CD14-positive monocyte (primary cell): ENCODE measurements at regions not wholly inside any gene's neighbourhood (a gene's known extent, or its start where the extent isn't known, plus 50 kb on each side); places are given as distances from the start of the nearest gene placed in this dataset.

Experiments
- DNase-seq, 3 donors: peaks; one replicate each; pipeline ENCODE4 v3.0.0-alpha.2; 2011 to 2022
- H2AFZ ChIP-seq: 2 replicates; pipeline ENCODE4 v1.6.0; 2012; ENCODE audit warnings: mild to moderate bottlenecking, low read depth, low read length, inconsistent platforms; ENCODE audit not compliant: insufficient read depth, poor library complexity, severe bottlenecking
- H3K27ac ChIP-seq, 2 donors: 1 replicate in 1 of 2; 2 replicates in 1 of 2; pipeline ENCODE4 v1.5.1; 2012 to 2013; ENCODE audit warnings: low read length in 2 of 2, control low read depth in 1 of 2, inconsistent platforms in 1 of 2, low read depth in 1 of 2, mild to moderate bottlenecking in 1 of 2
- H3K27me3 ChIP-seq, 2 donors: one replicate each; pipeline versions ENCODE4 v1.6.0 to v1.6.1; 2011 to 2013; ENCODE audit warnings: low read length in 2 of 2; ENCODE audit not compliant: control insufficient read depth in 2 of 2, insufficient read depth in 2 of 2
- H3K36me3 ChIP-seq, 2 donors: replicated peaks in 1 of 2; 1 replicate in 1 of 2; 2 replicates in 1 of 2; pipeline versions ENCODE4 v1.5.1 to v1.6.1; 2012 to 2013; ENCODE audit warnings: low read length in 2 of 2, control low read depth in 1 of 2, inconsistent platforms in 1 of 2, mild to moderate bottlenecking in 1 of 2; ENCODE audit not compliant: insufficient read depth in 2 of 2, control insufficient read depth in 1 of 2
- H3K4me1 ChIP-seq, 2 donors: 1 replicate in 1 of 2; 2 replicates in 1 of 2; pipeline versions ENCODE4 v1.5.1 to v1.6.1; 2012 to 2013; ENCODE audit warnings: low read length in 2 of 2, control low read depth in 1 of 2, inconsistent platforms in 1 of 2, mild to moderate bottlenecking in 1 of 2, moderate library complexity in 1 of 2; ENCODE audit not compliant: insufficient read depth in 2 of 2, control insufficient read depth in 1 of 2
- H3K4me2 ChIP-seq: replicated peaks from 2 replicates; pipeline ENCODE3; 2012; ENCODE audit warnings: low read length, moderate library complexity, mild to moderate bottlenecking; ENCODE audit not compliant: poor library complexity, severe bottlenecking; ENCODE audit errors: extremely low read depth
- H3K4me3 ChIP-seq, 3 experiments: fragments of 200-600 bp in 1 of 3; sonication (generic) in 1 of 3; replicated peaks in 1 of 3; 1 replicate in 2 of 3; 2 replicates in 1 of 3; pipeline ENCODE4 v1.5.1; 2011 to 2013; ENCODE audit warnings: low read length in 3 of 3, mild to moderate bottlenecking in 3 of 3, control low read depth in 2 of 3, low read depth in 2 of 3, inconsistent platforms in 1 of 3, moderate library complexity in 1 of 3
- H3K79me2 ChIP-seq: 2 replicates; pipeline ENCODE4 v1.6.0; 2012; ENCODE audit warnings: mild to moderate bottlenecking, control low read depth, inconsistent platforms, low read length, moderate library complexity; ENCODE audit not compliant: insufficient read depth
- H3K9ac ChIP-seq: 2 replicates; pipeline ENCODE4 v1.6.0; 2017; ENCODE audit warnings: low read length, mild to moderate bottlenecking; ENCODE audit not compliant: insufficient read depth, poor library complexity, severe bottlenecking
- H3K9me3 ChIP-seq, 2 donors: replicated peaks in 1 of 2; 1 replicate in 1 of 2; 2 replicates in 1 of 2; pipeline versions ENCODE4 v1.5.1 to v1.6.1; 2012 to 2013; ENCODE audit warnings: low read length in 2 of 2, control low read depth in 1 of 2; ENCODE audit not compliant: control insufficient read depth in 1 of 2, insufficient read depth in 1 of 2
- H4K20me1 ChIP-seq: 2 replicates; pipeline ENCODE4 v1.6.0; 2012; ENCODE audit warnings: mild to moderate bottlenecking, low read length, control low read depth, moderate library complexity; ENCODE audit not compliant: insufficient read depth
- H3K27ac Mint-ChIP-seq, 7 donors: one replicate each; pipeline ENCODE4 v1.8.0; 2020; ENCODE audit warnings: mild to moderate bottlenecking in 7 of 7, mixed read lengths in 7 of 7, moderate library complexity in 6 of 7, inconsistent platforms in 2 of 7
- H3K27me3 Mint-ChIP-seq, 3 donors: one replicate each; pipeline ENCODE4 v1.8.0; 2021 to 2022; ENCODE audit warnings: low read depth in 3 of 3, mild to moderate bottlenecking in 3 of 3, mixed read lengths in 3 of 3, moderate library complexity in 3 of 3, inconsistent platforms in 1 of 3
- H3K36me3 Mint-ChIP-seq, 2 donors: one replicate each; pipeline ENCODE4 v1.8.0; 2020; ENCODE audit warnings: mixed read lengths in 2 of 2, inconsistent platforms in 1 of 2, mild to moderate bottlenecking in 1 of 2
- H3K4me1 Mint-ChIP-seq: one replicate; pipeline ENCODE4 v1.8.0; 2020; ENCODE audit warnings: mild to moderate bottlenecking, mixed read lengths
- H3K4me3 Mint-ChIP-seq, 2 donors: one replicate each; pipeline ENCODE4 v1.8.0; 2020; ENCODE audit warnings: mild to moderate bottlenecking in 2 of 2, mixed read lengths in 2 of 2, moderate library complexity in 1 of 2
- H3K9me3 Mint-ChIP-seq, 7 donors: one replicate each; pipeline ENCODE4 v1.8.0; 2020 to 2022; ENCODE audit warnings: mixed read lengths in 7 of 7, mild to moderate bottlenecking in 6 of 7, moderate library complexity in 6 of 7, inconsistent platforms in 2 of 7
- CTCF ChIP-seq: fragments of 200-600 bp; IDR thresholded peaks from one replicate; pipeline ENCODE4 v1.8.0; 2022; ENCODE audit warnings: antibody characterized with exemption, mild to moderate bottlenecking
- WGBS: methylation state at CpG from one replicate; pipeline ENCODE4 v1.1.5; 2013; ENCODE audit warnings: missing lambda C conversion rate; ENCODE audit not compliant: insufficient coverage; 5-methylcytosine and 5-hydroxymethylcytosine counted together
- intact Hi-C, 2 donors: fragments of 100-400 bp; cut with micrococcal nuclease; formaldehyde crosslinking; loops; one replicate each; pipeline versions ENCODE4 v1.15.0 to v1.15.1; 2023

- DNase-seq: no peak
- Histone ChIP-seq H3K4me2 (no peak overlapping the region), H3K36me3 (no peaks in the 10 kb centered on the region), H3K9me3 (no peaks in the 10 kb centered on the region), H3K4me1 (no peaks in the 10 kb centered on the region), H2AFZ (no peak overlapping the region), H3K9ac (no peak overlapping the region), H4K20me1 (no peaks in the 10 kb centered on the region), H3K27me3 (no peaks in the 10 kb centered on the region), H3K4me3 (no peak overlapping the region), H3K79me2 (no peaks in the 10 kb centered on the region), H3K27ac (no peak overlapping the region)
- H3K36me3 Mint-ChIP-seq: no peaks in the 10 kb centered on the region
- H3K4me1 Mint-ChIP-seq: no peaks in the 10 kb centered on the region
- peaks cover 0 to 4% (median 2%) of the 10 kb centered on the region in 7 donors for H3K9me3 Mint-ChIP-seq
- H3K4me3 Mint-ChIP-seq: no peak overlapping the region
- TF ChIP-seq CTCF: no peak
- H3K27me3 Mint-ChIP-seq: peaks cover 0 to 1% (median 0%) of the 10 kb centered on the region in 3 donors
- WGBS: 80% methylated on average over 1 of the region's 4 CpGs
- intact Hi-C loops: no loop called here
- H3K27ac Mint-ChIP-seq: no peak overlapping the region
These were observed 95.2 kb upstream of the THUMPD2 start for GRCh38 chr2:39874236-39874635.

GRCh38 chr2:39873586-39873985 is 94.5 kb upstream of the THUMPD2 start:
- no peak for TF ChIP-seq CTCF
- no peaks in the 10 kb centered on the region for H3K4me1 ChIP-seq
- H2AFZ ChIP-seq: no peak overlapping the region
- intact Hi-C loops: no loop called here
- no peak for DNase-seq
- H3K27ac ChIP-seq: no peak overlapping the region
- no CpG with 5 or more reads among the region's 3 CpGs for WGBS
- Mint-ChIP-seq H3K4me1 (no peaks in the 10 kb centered on the region), H3K4me3 (no peak overlapping the region), H3K27ac (no peak overlapping the region), H3K9me3 (peaks cover 0 to 3% (median 0%) of the 10 kb centered on the region in 7 donors), H3K27me3 (peaks cover 0 to 1% (median 0%) of the 10 kb centered on the region in 3 donors), H3K36me3 (no peaks in the 10 kb centered on the region)
- no peaks in the 10 kb centered on the region for H3K27me3 ChIP-seq
- H4K20me1 ChIP-seq: no peaks in the 10 kb centered on the region
- H3K9me3 ChIP-seq: no peaks in the 10 kb centered on the region
- no peak overlapping the region for H3K4me2 ChIP-seq
- no peak overlapping the region for H3K9ac ChIP-seq
- H3K4me3 ChIP-seq: no peak overlapping the region
- H3K36me3 ChIP-seq: no peaks in the 10 kb centered on the region
- H3K79me2 ChIP-seq: no peaks in the 10 kb centered on the region
